ENCODE measurements at regions not wholly inside any gene's neighbourhood (a gene's known extent, or its start where the extent isn't known, plus 50 kb on each side); places are given as distances from the start of the nearest gene placed in this dataset.

DNA sequence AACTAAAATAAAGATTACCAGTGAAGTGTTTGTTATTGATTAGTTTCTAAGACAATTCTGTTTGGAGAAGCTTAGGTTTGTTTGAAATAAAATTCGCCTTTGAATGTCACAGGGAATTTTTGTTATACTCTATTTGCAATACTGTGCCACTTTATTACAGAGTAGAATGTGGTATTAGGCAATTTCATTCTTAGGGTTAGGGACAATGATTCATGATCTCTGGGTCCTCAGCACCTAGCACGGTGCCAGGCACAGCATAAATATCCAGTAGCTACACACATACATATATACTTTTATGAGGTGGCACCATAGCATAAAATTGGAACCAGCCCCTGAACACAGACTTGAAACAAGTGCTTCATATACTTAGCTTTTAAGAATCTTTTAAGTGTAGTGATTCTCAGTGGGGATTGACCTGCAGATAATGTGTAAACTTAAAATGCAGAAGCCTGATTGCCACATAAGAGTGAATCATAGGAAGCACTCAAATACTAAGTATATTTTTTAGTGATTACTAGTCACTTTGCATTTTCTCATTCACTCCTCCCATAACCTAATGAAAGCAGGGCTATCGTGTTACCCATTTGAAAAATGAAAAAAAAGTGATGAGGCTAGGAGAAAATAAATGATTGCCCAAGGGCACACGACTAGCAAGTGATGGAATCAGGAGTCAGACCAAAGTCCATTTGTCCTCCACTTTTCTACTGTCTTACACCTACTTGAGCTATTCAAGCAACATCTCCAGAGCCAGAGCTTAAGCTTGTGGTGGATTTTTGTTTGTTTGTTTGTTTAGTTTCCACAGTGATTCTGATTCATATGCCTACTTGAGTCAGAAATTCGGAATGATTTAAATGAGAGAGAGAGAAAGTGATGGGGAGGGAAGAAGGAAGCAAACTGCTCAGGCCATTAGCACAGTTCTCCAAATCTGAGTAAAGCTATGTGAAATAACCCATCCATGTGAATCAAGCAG lies 366.0 kb upstream of the FGF13 start:
- no peak overlapping the region for H3K4me3 Mint-ChIP-seq
- H3K27me3 Mint-ChIP-seq (ENCODE audit: low read depth, poor library complexity) = no peaks in the 10 kb centered on the region
- H3K36me3 Mint-ChIP-seq (ENCODE audit: low read depth) = no peaks in the 10 kb centered on the region
- no peak for DNase-seq
- peaks cover 7% of the 10 kb centered on the region for H3K9me3 Mint-ChIP-seq
- TF ChIP-seq, protein P1, sequence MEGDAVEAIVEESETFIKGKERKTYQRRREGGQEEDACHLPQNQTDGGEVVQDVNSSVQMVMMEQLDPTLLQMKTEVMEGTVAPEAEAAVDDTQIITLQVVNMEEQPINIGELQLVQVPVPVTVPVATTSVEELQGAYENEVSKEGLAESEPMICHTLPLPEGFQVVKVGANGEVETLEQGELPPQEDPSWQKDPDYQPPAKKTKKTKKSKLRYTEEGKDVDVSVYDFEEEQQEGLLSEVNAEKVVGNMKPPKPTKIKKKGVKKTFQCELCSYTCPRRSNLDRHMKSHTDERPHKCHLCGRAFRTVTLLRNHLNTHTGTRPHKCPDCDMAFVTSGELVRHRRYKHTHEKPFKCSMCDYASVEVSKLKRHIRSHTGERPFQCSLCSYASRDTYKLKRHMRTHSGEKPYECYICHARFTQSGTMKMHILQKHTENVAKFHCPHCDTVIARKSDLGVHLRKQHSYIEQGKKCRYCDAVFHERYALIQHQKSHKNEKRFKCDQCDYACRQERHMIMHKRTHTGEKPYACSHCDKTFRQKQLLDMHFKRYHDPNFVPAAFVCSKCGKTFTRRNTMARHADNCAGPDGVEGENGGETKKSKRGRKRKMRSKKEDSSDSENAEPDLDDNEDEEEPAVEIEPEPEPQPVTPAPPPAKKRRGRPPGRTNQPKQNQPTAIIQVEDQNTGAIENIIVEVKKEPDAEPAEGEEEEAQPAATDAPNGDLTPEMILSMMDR (IDR thresholded peaks at IDR 0.05) = no peak
- no peak overlapping the region for H3K27ac Mint-ChIP-seq
- no peaks in the 10 kb centered on the region for H3K4me1 Mint-ChIP-seq

- no peak for DNase-seq
- Mint-ChIP-seq H3K27me3 (ENCODE audit: low read depth, poor library complexity) (peaks cover 3% of the 10 kb centered on the region), H3K36me3 (ENCODE audit: low read depth) (no peaks in the 10 kb centered on the region), H3K4me3 (no peak overlapping the region), H3K9me3 (peaks cover 36% of the 10 kb centered on the region), H3K27ac (no peak overlapping the region), H3K4me1 (peaks cover 8% of the 10 kb centered on the region)
- TF ChIP-seq, protein P1 (IDR thresholded peaks at IDR 0.05) = no peak
Measured at GRCh38 chrX:139063364-139063763, 351.8 kb upstream of the FGF13 start.

GRCh38 chrX:139058831-139059495 lies 347.4 kb upstream of the FGF13 start:
- Mint-ChIP-seq H3K27ac (peak overlapping the region; percentile 11), H3K4me3 (no peak overlapping the region), H3K36me3 (ENCODE audit: low read depth) (no peaks in the 10 kb centered on the region), H3K4me1 (peaks cover 8% of the 10 kb centered on the region), H3K9me3 (peaks cover 20% of the 10 kb centered on the region), H3K27me3 (ENCODE audit: low read depth, poor library complexity) (peaks cover 3% of the 10 kb centered on the region)
- DNase-seq = no peak
- TF ChIP-seq, protein P1 (IDR thresholded peaks at IDR 0.05) = no peak

GRCh38 chrX:139052461-139052860 lies 340.9 kb upstream of the FGF13 start:
- no peak for DNase-seq
- TF ChIP-seq, protein P1 (IDR thresholded peaks at IDR 0.05) = no peak
- H3K36me3 Mint-ChIP-seq (ENCODE audit: low read depth) = no peaks in the 10 kb centered on the region
- H3K27ac Mint-ChIP-seq = no peak overlapping the region
- peaks cover 26% of the 10 kb centered on the region for H3K9me3 Mint-ChIP-seq
- no peaks in the 10 kb centered on the region for H3K4me1 Mint-ChIP-seq
- no peaks in the 10 kb centered on the region for H3K27me3 Mint-ChIP-seq (ENCODE audit: low read depth, poor library complexity)
- H3K4me3 Mint-ChIP-seq = no peak overlapping the region

DNA sequence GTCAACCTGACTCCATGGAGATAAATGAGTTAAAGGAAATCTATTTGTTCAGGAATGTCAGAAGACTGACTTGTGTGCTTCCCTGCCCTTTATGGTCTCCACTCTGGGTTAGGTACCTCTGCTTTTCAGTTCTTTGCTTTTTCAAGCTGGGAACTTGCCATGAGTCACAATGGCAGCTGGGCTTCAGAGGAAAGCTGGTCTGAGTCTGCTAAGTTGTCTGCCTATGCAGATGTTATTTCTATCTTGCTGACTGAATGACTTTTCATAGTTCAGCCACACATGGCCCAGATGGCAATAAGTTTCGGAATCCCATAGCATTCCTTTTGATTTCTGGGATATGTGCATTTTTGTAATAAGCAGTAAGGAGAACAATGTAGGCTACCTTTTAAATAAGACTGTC lies 337.9 kb upstream of the FGF13 start:
- TF ChIP-seq, protein P1 (IDR thresholded peaks at IDR 0.05) = no peak
- H3K4me1 Mint-ChIP-seq = no peaks in the 10 kb centered on the region

More for the DNA sequence above, 337.9 kb upstream of the FGF13 start:
- peaks cover 30% of the 10 kb centered on the region for H3K9me3 Mint-ChIP-seq
- H3K27me3 Mint-ChIP-seq (ENCODE audit: low read depth, poor library complexity) = no peaks in the 10 kb centered on the region
- no peak overlapping the region for H3K4me3 Mint-ChIP-seq
- no peak for DNase-seq
- H3K27ac Mint-ChIP-seq = no peak overlapping the region
- no peaks in the 10 kb centered on the region for H3K36me3 Mint-ChIP-seq (ENCODE audit: low read depth)
